Hepatocyte (in vitro differentiated cells): ENCODE measurements at regions not wholly inside any gene's neighbourhood (a gene's known extent, or its start where the extent isn't known, plus 50 kb on each side); places are given as distances from the start of the nearest gene placed in this dataset.

Source experiments
- DNase-seq: peaks from one replicate; pipeline ENCODE4 v3.0.0-alpha.2; 2016; ENCODE audit warnings: low spot score
- H2AFZ ChIP-seq: fragments of 200-600 bp; sonication (generic); 2 replicates; pipeline ENCODE4 v1.6.0; 2016; ENCODE audit warnings: antibody characterized with exemption, mild to moderate bottlenecking
- H3K27ac ChIP-seq: fragments of 200-600 bp; sonication (generic); 2 replicates; pipeline ENCODE4 v1.5.1; 2016; ENCODE audit warnings: mild to moderate bottlenecking
- H3K27me3 ChIP-seq: fragments of 200-600 bp; sonication (generic); 2 replicates; pipeline ENCODE4 v1.6.1; 2016
- H3K36me3 ChIP-seq: fragments of 200-600 bp; sonication (generic); replicated peaks from 2 replicates; pipeline ENCODE4 v1.5.1; 2016; ENCODE audit warnings: low read depth; ENCODE audit not compliant: insufficient read depth
- H3K4me1 ChIP-seq: fragments of 200-600 bp; sonication (generic); 2 replicates; pipeline ENCODE4 v1.5.1; 2016; ENCODE audit warnings: mild to moderate bottlenecking, moderate library complexity; ENCODE audit not compliant: insufficient read depth
- H3K4me2 ChIP-seq: fragments of 200-600 bp; sonication (generic); 2 replicates; pipeline ENCODE4 v1.6.0; 2016
- H3K4me3 ChIP-seq: fragments of 200-600 bp; sonication (generic); 2 replicates; pipeline ENCODE4 v1.5.1; 2016; ENCODE audit warnings: mild to moderate bottlenecking
- H3K79me2 ChIP-seq: fragments of 200-600 bp; sonication (generic); 2 replicates; pipeline ENCODE4 v1.6.0; 2017; ENCODE audit warnings: mild to moderate bottlenecking
- H3K9me2 ChIP-seq: fragments of 200-600 bp; sonication (generic); replicated peaks from 2 replicates; pipeline ENCODE4 v1.6.0; 2017; ENCODE audit warnings: mild to moderate bottlenecking; ENCODE audit not compliant: insufficient read depth
- H3K9me3 ChIP-seq: fragments of 200-600 bp; sonication (generic); 2 replicates; pipeline ENCODE4 v1.5.1; 2016; ENCODE audit warnings: low read depth, mild to moderate bottlenecking
- H4K20me1 ChIP-seq: fragments of 200-600 bp; sonication (generic); 2 replicates; pipeline ENCODE4 v1.6.0; 2016; ENCODE audit warnings: mild to moderate bottlenecking; ENCODE audit not compliant: insufficient read depth, poor library complexity, severe bottlenecking
- EZH2 ChIP-seq: fragments of 200-600 bp; sonication (generic); IDR thresholded peaks from 2 replicates; pipeline ENCODE4 v1.6.1; 2016; ENCODE audit warnings: antibody characterized with exemption, mild to moderate bottlenecking, borderline replicate concordance
- EZH2phosphoT487 ChIP-seq: fragments of 200-600 bp; sonication (generic); IDR thresholded peaks from one replicate; pipeline ENCODE4 v1.6.1; 2018; ENCODE audit warnings: antibody characterized with exemption, mild to moderate bottlenecking, low read depth, moderate library complexity; ENCODE audit not compliant: unreplicated experiment, severe bottlenecking
- WGBS: methylation state at CpG from one replicate; pipeline ENCODE4 v1.1.6; 2016; ENCODE audit warnings: low lambda C conversion rate; ENCODE audit errors: missing lambda C conversion rate; 5-methylcytosine and 5-hydroxymethylcytosine counted together
- TF ChIP-seq, protein P1 (sequence below): fragments of 200-600 bp; sonication (generic); IDR thresholded peaks from 2 replicates; pipeline ENCODE4 v1.5.1; 2016; ENCODE audit warnings: antibody characterized with exemption, mild to moderate bottlenecking; ENCODE audit not compliant: poor library complexity

DNA sequence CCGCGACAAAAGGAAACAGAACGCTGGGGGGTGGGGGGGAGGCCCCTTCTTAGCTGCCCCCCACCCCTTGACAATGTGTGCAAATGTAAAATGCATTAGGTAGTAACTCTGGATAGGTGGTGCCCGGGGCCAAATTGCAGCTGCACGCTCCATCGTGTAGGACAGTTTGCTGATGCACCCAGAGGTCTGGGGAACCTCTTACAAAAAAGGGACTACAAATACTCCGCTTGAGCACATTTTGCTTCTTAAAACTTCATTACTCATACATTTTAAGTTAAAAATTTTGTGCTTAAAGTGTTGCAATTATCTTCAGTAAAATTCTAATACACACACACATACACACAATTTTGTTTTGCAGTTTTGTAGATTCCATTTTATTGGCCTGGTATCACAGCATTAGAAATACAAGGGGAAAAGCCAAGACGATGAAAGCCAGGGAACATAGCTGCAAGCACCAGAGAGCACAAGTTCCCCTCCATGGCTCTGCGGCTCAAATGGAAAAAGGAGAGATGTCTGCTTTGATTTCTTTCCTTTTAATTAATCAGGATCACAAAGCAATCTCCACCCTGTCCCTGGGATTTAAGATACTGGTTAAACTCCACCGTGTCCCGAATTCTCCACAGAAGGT is 582.1 kb downstream of the ZEB2 start:
- Histone ChIP-seq H3K9me3 (no peaks in the 10 kb centered on the region), H2AFZ (peak overlapping the region; percentile 70), H3K4me3 (peak overlapping the region; percentile 43), H4K20me1 (no peaks in the 10 kb centered on the region), H3K4me2 (peak overlapping the region; percentile 91), H3K27me3 (peaks cover 18% of the 10 kb centered on the region), H3K36me3 (no peaks in the 10 kb centered on the region), H3K79me2 (no peaks in the 10 kb centered on the region), H3K27ac (no peak overlapping the region), H3K4me1 (peaks cover 23% of the 10 kb centered on the region), H3K9me2 (no peaks in the 10 kb centered on the region)
- DNase-seq: peak; percentile 18
- TF ChIP-seq, protein P1, sequence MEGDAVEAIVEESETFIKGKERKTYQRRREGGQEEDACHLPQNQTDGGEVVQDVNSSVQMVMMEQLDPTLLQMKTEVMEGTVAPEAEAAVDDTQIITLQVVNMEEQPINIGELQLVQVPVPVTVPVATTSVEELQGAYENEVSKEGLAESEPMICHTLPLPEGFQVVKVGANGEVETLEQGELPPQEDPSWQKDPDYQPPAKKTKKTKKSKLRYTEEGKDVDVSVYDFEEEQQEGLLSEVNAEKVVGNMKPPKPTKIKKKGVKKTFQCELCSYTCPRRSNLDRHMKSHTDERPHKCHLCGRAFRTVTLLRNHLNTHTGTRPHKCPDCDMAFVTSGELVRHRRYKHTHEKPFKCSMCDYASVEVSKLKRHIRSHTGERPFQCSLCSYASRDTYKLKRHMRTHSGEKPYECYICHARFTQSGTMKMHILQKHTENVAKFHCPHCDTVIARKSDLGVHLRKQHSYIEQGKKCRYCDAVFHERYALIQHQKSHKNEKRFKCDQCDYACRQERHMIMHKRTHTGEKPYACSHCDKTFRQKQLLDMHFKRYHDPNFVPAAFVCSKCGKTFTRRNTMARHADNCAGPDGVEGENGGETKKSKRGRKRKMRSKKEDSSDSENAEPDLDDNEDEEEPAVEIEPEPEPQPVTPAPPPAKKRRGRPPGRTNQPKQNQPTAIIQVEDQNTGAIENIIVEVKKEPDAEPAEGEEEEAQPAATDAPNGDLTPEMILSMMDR: no peak
- TF ChIP-seq EZH2phosphoT487 (no peak), EZH2 (no peak)
- 24% methylated on average over 11 of the region's 11 CpGs for WGBS

DNA sequence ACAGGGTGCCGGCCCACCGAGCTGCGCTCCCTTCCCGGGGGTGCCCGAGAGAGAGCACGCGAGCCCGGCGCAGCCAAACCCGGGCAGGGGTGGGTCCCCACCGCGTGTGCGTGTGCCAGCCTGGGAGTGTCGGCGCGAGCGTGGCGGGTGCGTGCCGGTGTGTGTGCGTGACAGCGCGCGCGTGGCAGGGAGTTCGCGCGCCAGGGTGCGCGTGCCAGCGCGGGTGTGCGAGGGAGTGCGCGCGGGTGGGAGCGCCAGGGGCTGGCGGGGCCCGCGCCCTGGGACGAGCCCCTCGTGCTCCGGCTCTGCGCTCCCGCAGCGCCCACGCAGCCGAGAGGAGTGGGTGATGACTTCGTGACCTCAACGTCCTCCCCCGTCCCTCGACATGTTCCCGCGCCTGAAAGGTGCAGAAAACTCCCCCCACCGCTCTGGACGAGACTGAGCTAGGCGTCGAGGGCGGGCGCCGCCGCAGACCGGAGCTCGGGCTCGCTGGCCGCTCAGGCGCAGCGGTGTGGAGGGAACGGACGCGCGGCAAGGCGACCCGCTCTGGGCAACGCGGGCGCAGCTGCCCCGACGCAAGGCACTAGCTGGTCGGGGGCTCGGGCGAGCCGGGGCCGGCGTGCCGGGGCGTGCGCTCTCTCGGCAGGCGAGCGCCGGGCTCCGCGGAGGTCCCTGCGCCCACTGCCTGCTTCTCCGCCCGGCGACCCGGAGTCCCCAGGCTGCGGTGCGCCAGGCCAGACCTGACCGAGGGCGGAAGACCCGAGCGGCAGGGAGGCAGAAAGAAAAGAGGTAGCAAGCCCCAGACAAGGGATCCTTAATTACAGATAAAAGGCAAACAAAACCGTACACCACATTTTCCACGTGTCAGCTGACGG is 582.8 kb downstream of the ZEB2 start:
- Histone ChIP-seq H3K4me2 (peak overlapping the region; percentile 91), H2AFZ (peak overlapping the region; percentile 70), H3K79me2 (no peaks in the 10 kb centered on the region), H3K9me3 (no peaks in the 10 kb centered on the region), H3K9me2 (no peaks in the 10 kb centered on the region), H3K36me3 (no peaks in the 10 kb centered on the region), H4K20me1 (no peaks in the 10 kb centered on the region), H3K4me1 (peaks cover 23% of the 10 kb centered on the region), H3K27ac (peak overlapping the region; percentile 24), H3K27me3 (peaks cover 18% of the 10 kb centered on the region), H3K4me3 (peak overlapping the region; percentile 43)
- under 1% methylated on average over 86 of the region's 108 CpGs for WGBS
- TF ChIP-seq EZH2 (no peak), EZH2phosphoT487 (no peak)
- TF ChIP-seq, protein P1: no peak
- DNase-seq: peak; percentile 64

DNA sequence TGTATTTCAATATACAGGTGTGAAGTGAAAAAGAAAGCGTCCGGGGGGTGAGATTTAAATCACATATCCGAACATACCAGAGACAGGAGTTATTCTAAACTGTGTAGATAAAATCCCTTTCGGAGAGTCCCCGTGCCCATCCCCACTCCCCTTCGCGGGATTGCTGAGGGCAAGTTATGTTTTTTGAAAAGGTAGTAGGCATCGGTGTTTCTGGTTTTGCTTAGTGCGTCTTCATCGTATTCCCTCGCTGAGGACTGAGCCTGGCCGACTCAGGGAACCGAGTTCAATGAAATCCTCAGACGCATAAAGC is 583.4 kb downstream of the ZEB2 start:
- no peaks in the 10 kb centered on the region for H3K36me3 ChIP-seq
- DNase-seq: no peak
- H3K27ac ChIP-seq: peak overlapping the region; percentile 24
- peak overlapping the region; percentile 70 for H2AFZ ChIP-seq
- peak overlapping the region; percentile 91 for H3K4me2 ChIP-seq
- TF ChIP-seq, protein P1: no peak
- TF ChIP-seq EZH2 (no peak), EZH2phosphoT487 (no peak)
- H3K4me3 ChIP-seq: peak overlapping the region; percentile 43
- no peaks in the 10 kb centered on the region for H3K79me2 ChIP-seq
- WGBS: 15% methylated on average over 14 of the region's 14 CpGs
- H3K27me3 ChIP-seq: peaks cover 18% of the 10 kb centered on the region
- H4K20me1 ChIP-seq: no peaks in the 10 kb centered on the region
- peaks cover 23% of the 10 kb centered on the region for H3K4me1 ChIP-seq
- H3K9me3 ChIP-seq: no peaks in the 10 kb centered on the region
- no peaks in the 10 kb centered on the region for H3K9me2 ChIP-seq
